Nephron (organoid): ENCODE measurements at regions not wholly inside any gene's neighbourhood (a gene's known extent, or its start where the extent isn't known, plus 50 kb on each side); places are given as distances from the start of the nearest gene placed in this dataset.

Experiments used
- H3K27ac Mint-ChIP-seq, 3 experiments: 2 replicates each; pipeline ENCODE4 v1.8.0; 2020; ENCODE audit warnings: mixed read lengths in 3 of 3, mild to moderate bottlenecking in 2 of 3, moderate library complexity in 1 of 3
- H3K27me3 Mint-ChIP-seq: 2 replicates; pipeline ENCODE4 v1.8.0; 2021; ENCODE audit warnings: low read depth, mild to moderate bottlenecking, moderate library complexity, mixed read lengths
- H3K36me3 Mint-ChIP-seq: 2 replicates; pipeline ENCODE4 v1.8.0; 2020; ENCODE audit warnings: low read depth, mixed read lengths
- H3K4me1 Mint-ChIP-seq: 2 replicates; pipeline ENCODE4 v1.8.0; 2020; ENCODE audit warnings: mixed read lengths
- H3K4me3 Mint-ChIP-seq, 3 experiments: 2 replicates each; pipeline ENCODE4 v1.8.0; 2020; ENCODE audit warnings: mild to moderate bottlenecking in 3 of 3, mixed read lengths in 3 of 3, moderate library complexity in 2 of 3
- H3K9me3 Mint-ChIP-seq: 2 replicates; pipeline ENCODE4 v1.8.0; 2020; ENCODE audit warnings: mixed read lengths
- TF ChIP-seq, protein P1 (sequence below), 3 experiments: fragments of 200-600 bp; sonication (generic); IDR thresholded peaks; one replicate each; pipeline ENCODE4 v1.5.0; 2021; ENCODE audit warnings: antibody characterized with exemption in 3 of 3; ENCODE audit not compliant: unreplicated experiment in 3 of 3

DNA sequence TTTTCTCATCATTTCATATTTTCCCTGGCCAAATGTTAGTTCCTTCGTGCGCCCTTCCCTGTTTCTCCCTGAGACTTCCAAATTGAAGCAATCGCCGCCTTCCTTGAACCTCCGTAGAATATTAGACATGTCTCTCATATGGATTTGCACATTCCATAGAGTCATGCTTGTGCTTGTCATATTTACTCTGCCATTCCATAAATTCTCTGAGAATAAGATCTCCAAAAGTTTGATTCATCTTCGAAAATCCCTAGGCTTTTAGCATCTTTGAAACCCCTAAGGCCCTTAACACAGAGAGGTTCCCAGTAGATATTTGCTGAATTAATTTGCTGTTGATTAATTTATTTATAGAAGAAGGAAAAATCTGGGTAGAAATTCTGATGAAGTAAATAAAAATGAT lies 202.2 kb upstream of the PIK3C3 start:
- Mint-ChIP-seq H3K9me3 (no peaks in the 10 kb centered on the region), H3K27ac (no peak overlapping the region), H3K27me3 (no peaks in the 10 kb centered on the region), H3K4me1 (peaks cover 6% of the 10 kb centered on the region), H3K36me3 (no peaks in the 10 kb centered on the region), H3K4me3 (no peak overlapping the region)
- TF ChIP-seq, protein P1, sequence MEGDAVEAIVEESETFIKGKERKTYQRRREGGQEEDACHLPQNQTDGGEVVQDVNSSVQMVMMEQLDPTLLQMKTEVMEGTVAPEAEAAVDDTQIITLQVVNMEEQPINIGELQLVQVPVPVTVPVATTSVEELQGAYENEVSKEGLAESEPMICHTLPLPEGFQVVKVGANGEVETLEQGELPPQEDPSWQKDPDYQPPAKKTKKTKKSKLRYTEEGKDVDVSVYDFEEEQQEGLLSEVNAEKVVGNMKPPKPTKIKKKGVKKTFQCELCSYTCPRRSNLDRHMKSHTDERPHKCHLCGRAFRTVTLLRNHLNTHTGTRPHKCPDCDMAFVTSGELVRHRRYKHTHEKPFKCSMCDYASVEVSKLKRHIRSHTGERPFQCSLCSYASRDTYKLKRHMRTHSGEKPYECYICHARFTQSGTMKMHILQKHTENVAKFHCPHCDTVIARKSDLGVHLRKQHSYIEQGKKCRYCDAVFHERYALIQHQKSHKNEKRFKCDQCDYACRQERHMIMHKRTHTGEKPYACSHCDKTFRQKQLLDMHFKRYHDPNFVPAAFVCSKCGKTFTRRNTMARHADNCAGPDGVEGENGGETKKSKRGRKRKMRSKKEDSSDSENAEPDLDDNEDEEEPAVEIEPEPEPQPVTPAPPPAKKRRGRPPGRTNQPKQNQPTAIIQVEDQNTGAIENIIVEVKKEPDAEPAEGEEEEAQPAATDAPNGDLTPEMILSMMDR (IDR thresholded peaks at IDR 0.05; ENCODE audit: unreplicated experiment in 3 of 3), result no peak

DNA sequence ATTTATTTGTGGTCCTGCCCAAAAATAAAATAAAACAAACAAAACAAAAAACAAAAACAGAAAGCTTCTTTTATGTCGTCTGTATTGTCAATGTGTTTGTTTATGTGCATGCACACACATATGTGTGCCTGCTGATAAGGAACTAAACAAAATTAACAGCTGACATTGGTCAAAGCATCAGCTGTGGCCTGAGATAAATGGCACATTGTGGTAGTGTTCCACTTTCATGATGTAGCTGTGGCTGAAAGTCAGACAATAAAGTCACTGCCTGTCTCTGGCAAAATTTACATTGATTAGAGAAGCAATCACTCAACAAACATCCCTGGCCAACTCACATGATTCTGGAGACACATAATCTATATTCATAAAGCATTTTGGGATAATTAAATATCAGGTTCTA lies 203.4 kb upstream of the PIK3C3 start:
- Mint-ChIP-seq H3K4me3 (no peak overlapping the region), H3K4me1 (peaks cover 6% of the 10 kb centered on the region), H3K27ac (no peak overlapping the region), H3K27me3 (no peaks in the 10 kb centered on the region), H3K9me3 (no peaks in the 10 kb centered on the region), H3K36me3 (no peaks in the 10 kb centered on the region)
- TF ChIP-seq, protein P1 (IDR thresholded peaks at IDR 0.05; ENCODE audit: unreplicated experiment in 3 of 3), result no peak

DNA sequence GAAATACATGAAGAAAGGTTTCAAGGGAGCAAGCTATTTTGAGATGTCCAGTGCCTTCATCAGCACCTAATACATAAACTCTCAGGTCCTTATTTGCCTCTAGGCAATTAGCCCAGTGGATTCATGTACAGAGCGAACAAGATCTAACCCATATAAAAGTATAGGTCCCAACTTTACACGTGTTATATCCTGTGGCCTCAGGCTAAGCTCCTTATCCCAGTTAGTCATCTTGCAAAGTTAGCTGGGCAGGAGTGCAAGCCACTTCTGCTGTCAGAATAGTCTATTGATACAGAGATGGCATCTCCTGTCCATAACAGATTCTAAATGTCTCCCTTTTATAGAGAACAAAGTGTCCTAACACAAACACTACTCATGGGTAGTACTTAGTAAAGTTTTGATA lies 203.9 kb upstream of the PIK3C3 start:
- H3K4me1 Mint-ChIP-seq, result peaks cover 2% of the 10 kb centered on the region
- H3K27me3 Mint-ChIP-seq, result no peaks in the 10 kb centered on the region
- H3K27ac Mint-ChIP-seq, result no peak overlapping the region
- TF ChIP-seq, protein P1 (IDR thresholded peaks at IDR 0.05; ENCODE audit: unreplicated experiment in 3 of 3), result no peak
- no peaks in the 10 kb centered on the region for H3K36me3 Mint-ChIP-seq
- no peak overlapping the region for H3K4me3 Mint-ChIP-seq
- no peaks in the 10 kb centered on the region for H3K9me3 Mint-ChIP-seq

DNA sequence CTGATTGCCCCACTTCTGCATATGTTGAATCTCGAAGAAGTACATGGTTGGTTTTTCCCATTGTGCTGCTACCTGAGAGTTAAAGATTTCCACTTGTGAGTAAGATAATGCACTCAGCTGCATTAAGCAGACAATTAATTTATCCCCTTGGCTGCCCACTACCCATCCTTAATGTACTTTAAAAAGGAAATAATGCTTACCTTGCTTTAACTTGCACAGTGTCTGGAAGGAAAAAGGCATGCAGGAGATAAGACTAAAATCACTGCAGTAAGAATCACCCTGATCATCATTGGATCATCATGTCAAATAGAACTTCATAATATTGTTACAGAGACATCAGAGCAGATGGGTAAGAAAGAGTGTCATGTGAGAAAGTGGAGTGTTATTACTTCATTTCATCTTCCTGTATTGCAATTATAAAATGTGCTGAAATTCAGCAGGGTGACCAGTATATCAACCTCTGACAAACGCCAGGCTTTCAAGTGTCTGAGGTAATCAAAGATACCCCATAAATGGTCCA lies 207.3 kb upstream of the PIK3C3 start:
- TF ChIP-seq, protein P1 (IDR thresholded peaks at IDR 0.05; ENCODE audit: unreplicated experiment in 3 of 3), result no peak
- H3K27me3 Mint-ChIP-seq, result no peaks in the 10 kb centered on the region
- H3K4me1 Mint-ChIP-seq, result peaks cover 6% of the 10 kb centered on the region
- H3K9me3 Mint-ChIP-seq, result no peaks in the 10 kb centered on the region
- H3K27ac Mint-ChIP-seq, result no peak overlapping the region
- H3K36me3 Mint-ChIP-seq, result no peaks in the 10 kb centered on the region
- H3K4me3 Mint-ChIP-seq, result no peak overlapping the region

DNA sequence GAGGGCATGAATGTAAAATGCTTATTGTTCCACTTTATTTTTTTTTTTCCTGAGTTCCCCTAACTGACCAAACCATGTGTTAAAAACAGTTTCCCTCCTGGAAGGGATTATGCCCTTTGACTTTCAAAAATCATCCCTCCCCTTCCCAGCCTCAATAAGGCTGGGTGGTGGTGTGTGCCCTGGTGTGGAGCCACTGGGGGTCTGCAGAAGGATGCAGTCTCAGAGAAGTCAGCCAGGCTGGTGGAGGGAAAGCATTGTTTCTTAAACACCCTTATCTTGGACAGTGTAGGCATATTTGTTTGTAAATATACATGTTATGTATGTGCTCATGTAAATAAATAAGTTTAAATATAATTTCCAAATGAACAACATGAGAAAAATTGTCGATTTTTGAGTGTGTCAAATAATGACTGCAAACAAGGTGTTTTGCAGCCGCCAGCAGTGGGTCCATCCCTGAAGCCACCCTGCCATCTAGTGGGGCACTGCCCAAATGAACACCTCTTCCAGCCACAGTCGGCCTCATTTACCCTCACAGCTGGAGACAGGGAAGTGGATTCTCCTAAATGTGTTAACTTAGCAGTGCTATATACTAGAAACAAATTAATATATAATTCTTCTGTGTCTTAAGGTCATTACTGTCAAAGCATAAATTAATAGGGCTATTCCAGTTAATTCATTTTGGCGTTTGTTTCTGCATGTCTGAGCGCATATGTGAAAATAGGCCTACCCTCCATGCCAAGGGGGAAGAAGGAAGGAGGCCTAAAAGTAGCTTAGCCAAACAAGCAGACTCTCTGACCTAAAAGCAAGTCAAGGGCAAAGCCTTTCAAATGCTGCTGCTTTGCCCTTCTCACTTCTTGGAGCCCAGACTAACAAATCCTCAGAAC lies 209.6 kb upstream of the PIK3C3 start:
- Mint-ChIP-seq H3K27ac (peak overlapping the region in 1 of 3 experiments; percentile 2), H3K4me1 (peaks cover 6% of the 10 kb centered on the region), H3K27me3 (no peaks in the 10 kb centered on the region), H3K36me3 (no peaks in the 10 kb centered on the region), H3K9me3 (no peaks in the 10 kb centered on the region), H3K4me3 (no peak overlapping the region)
- TF ChIP-seq, protein P1 (IDR thresholded peaks at IDR 0.05; ENCODE audit: unreplicated experiment in 3 of 3), result peak; percentile 77 to 84 (median 82)
